Neural progenitor cell (in vitro differentiated cells): ENCODE measurements at regions not wholly inside any gene's neighbourhood (a gene's known extent, or its start where the extent isn't known, plus 50 kb on each side); places are given as distances from the start of the nearest gene placed in this dataset.
"Not testable (repeated sequence)": the region's sequence is repeated elsewhere in the genome, so short reads cannot be mapped to it uniquely, and the experiment has no call there.

Experiments used
- DNase-seq: peaks from one replicate; pipeline ENCODE4 v3.0.0-alpha.2; 2016; ENCODE audit warnings: low spot score
- H2AFZ ChIP-seq: fragments of 200-600 bp; sonication (generic); replicated peaks from 2 replicates; pipeline ENCODE4 v1.6.1; 2016; ENCODE audit warnings: antibody characterized with exemption
- H3F3A ChIP-seq: fragments of 200-600 bp; sonication (generic); 2 replicates; pipeline ENCODE4 v1.6.1; 2016; ENCODE audit warnings: antibody characterized with exemption, low read depth
- H3K27ac ChIP-seq: fragments of 200-600 bp; sonication (generic); 2 replicates; pipeline ENCODE4 v1.5.1; 2016; ENCODE audit warnings: mild to moderate bottlenecking
- H3K27me3 ChIP-seq: fragments of 200-600 bp; sonication (generic); 2 replicates; pipeline ENCODE4 v1.6.1; 2016; ENCODE audit warnings: mild to moderate bottlenecking, moderate library complexity
- H3K36me3 ChIP-seq: fragments of 200-600 bp; sonication (generic); 2 replicates; pipeline ENCODE4 v1.5.1; 2016
- H3K4me1 ChIP-seq: fragments of 200-600 bp; sonication (generic); 2 replicates; pipeline ENCODE4 v1.6.1; 2016; ENCODE audit warnings: mixed run types
- H3K4me2 ChIP-seq: fragments of 200-600 bp; sonication (generic); 2 replicates; pipeline ENCODE4 v1.6.1; 2016
- H3K4me3 ChIP-seq: fragments of 200-600 bp; sonication (generic); 2 replicates; pipeline ENCODE4 v1.5.1; 2016
- H3K79me2 ChIP-seq: fragments of 200-600 bp; sonication (generic); 2 replicates; pipeline ENCODE4 v1.6.1; 2016; ENCODE audit warnings: low read depth
- H3K9ac ChIP-seq: fragments of 200-600 bp; sonication (generic); 2 replicates; pipeline ENCODE4 v1.6.1; 2016
- H3K9me3 ChIP-seq: fragments of 200-600 bp; sonication (generic); 2 replicates; pipeline ENCODE4 v1.5.1; 2016; ENCODE audit warnings: low read depth
- H4K20me1 ChIP-seq: fragments of 200-600 bp; sonication (generic); 2 replicates; pipeline ENCODE4 v1.6.1; 2016; ENCODE audit warnings: low read depth
- H3K27ac Mint-ChIP-seq: 3 replicates; pipeline ENCODE4 v1.8.0; 2021; ENCODE audit warnings: mixed read lengths
- H3K27me3 Mint-ChIP-seq: 2 replicates; pipeline ENCODE4 v1.8.0; 2022; ENCODE audit warnings: low read depth, mild to moderate bottlenecking, inconsistent platforms, moderate library complexity, mixed read lengths; ENCODE audit not compliant: insufficient read depth
- H3K36me3 Mint-ChIP-seq: 3 replicates; pipeline ENCODE4 v1.8.0; 2021; ENCODE audit warnings: mixed read lengths
- H3K4me1 Mint-ChIP-seq: 3 replicates; pipeline ENCODE4 v1.8.0; 2021; ENCODE audit warnings: mixed read lengths
- H3K4me3 Mint-ChIP-seq: 3 replicates; pipeline ENCODE4 v1.8.0; 2021; ENCODE audit warnings: mild to moderate bottlenecking, moderate library complexity, mixed read lengths
- H3K9me3 Mint-ChIP-seq: 3 replicates; pipeline ENCODE4 v1.8.0; 2020; ENCODE audit warnings: mixed read lengths
- EZH2 ChIP-seq: fragments of 200-600 bp; sonication (generic); IDR thresholded peaks from 2 replicates; pipeline ENCODE4 v1.6.1; 2017; ENCODE audit warnings: antibody characterized with exemption, mild to moderate bottlenecking, moderate library complexity
- EZH2phosphoT487 ChIP-seq: fragments of 200-600 bp; sonication (generic); IDR thresholded peaks from 2 replicates; pipeline ENCODE4 v1.6.1; 2017; ENCODE audit warnings: antibody characterized with exemption
- TF ChIP-seq, protein P1 (sequence below): fragments of 200-600 bp; sonication (generic); IDR thresholded peaks from 2 replicates; pipeline ENCODE4 v1.5.1; 2017; ENCODE audit warnings: antibody characterized with exemption, mild to moderate bottlenecking

DNA sequence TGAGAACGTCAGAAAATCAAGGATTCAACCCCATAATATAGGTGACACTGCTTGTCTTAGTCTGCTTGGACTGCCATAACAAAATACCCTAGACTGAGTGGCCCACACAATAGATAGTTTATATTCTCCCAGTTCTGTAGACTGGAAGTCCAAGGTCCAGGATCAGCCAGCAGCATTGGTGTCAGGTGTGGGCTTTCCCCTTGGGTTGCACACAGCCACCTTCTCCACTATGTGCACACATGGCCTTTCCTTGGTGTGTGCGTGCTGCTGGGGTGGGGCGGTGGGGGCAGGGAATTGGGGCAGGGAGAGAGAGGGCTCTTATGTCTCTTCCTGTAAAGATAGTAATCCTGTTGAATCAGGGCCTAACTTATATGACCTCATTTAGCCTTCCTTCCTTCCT is 106.4 kb downstream of the SLC25A47 start:
- Histone ChIP-seq H3K27me3 (no peaks in the 10 kb centered on the region), H3K27ac (no peak overlapping the region), H3K4me3 (no peak overlapping the region), H3K4me1 (peaks cover 28% of the 10 kb centered on the region), H2AFZ (no peak overlapping the region), H4K20me1 (no peaks in the 10 kb centered on the region), H3K4me2 (no peak overlapping the region), H3K79me2 (no peaks in the 10 kb centered on the region), H3K9ac (no peak overlapping the region), H3K9me3 (no peaks in the 10 kb centered on the region), H3F3A (peaks cover 8% of the 10 kb centered on the region), H3K36me3 (no peaks in the 10 kb centered on the region)
- Mint-ChIP-seq H3K36me3 (no peaks in the 10 kb centered on the region), H3K4me3 (no peak overlapping the region), H3K9me3 (no peaks in the 10 kb centered on the region), H3K4me1 (peaks cover 26% of the 10 kb centered on the region), H3K27ac (no peak overlapping the region), H3K27me3 (peaks cover 3% of the 10 kb centered on the region)
- TF ChIP-seq EZH2phosphoT487 = no peak
- TF ChIP-seq, protein P1, sequence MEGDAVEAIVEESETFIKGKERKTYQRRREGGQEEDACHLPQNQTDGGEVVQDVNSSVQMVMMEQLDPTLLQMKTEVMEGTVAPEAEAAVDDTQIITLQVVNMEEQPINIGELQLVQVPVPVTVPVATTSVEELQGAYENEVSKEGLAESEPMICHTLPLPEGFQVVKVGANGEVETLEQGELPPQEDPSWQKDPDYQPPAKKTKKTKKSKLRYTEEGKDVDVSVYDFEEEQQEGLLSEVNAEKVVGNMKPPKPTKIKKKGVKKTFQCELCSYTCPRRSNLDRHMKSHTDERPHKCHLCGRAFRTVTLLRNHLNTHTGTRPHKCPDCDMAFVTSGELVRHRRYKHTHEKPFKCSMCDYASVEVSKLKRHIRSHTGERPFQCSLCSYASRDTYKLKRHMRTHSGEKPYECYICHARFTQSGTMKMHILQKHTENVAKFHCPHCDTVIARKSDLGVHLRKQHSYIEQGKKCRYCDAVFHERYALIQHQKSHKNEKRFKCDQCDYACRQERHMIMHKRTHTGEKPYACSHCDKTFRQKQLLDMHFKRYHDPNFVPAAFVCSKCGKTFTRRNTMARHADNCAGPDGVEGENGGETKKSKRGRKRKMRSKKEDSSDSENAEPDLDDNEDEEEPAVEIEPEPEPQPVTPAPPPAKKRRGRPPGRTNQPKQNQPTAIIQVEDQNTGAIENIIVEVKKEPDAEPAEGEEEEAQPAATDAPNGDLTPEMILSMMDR = no peak
- TF ChIP-seq EZH2 = no peak
- no peak for DNase-seq

DNA sequence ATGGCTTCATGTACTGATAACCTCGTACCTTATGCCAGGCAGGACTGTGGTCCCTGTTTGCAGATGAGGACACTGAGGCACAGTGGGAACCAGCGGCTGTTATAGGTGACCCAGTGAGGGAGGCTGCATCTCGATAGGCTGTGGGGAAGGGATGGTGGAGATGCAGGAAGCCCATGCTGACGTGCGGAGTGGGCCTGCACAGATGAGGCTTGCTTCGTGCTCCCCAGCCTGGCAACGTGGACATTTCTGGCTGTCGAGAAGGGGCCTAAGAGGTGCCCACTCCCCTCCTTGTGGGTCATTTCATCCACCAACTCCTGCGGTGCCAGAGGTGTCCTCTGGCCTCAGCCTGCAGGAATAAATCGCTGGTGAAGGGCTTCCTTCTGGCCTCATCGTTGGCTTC is 107.4 kb downstream of the SLC25A47 start:
- H3K4me1 ChIP-seq = peaks cover 24% of the 10 kb centered on the region
- no peak overlapping the region for H3K4me3 ChIP-seq
- H3K27ac ChIP-seq = no peak overlapping the region
- H3K9me3 ChIP-seq = no peaks in the 10 kb centered on the region
- Mint-ChIP-seq H3K27ac (no peak overlapping the region), H3K36me3 (no peaks in the 10 kb centered on the region), H3K27me3 (peaks cover under 1% of the 10 kb centered on the region), H3K4me3 (no peak overlapping the region), H3K4me1 (peaks cover 26% of the 10 kb centered on the region), H3K9me3 (no peaks in the 10 kb centered on the region)
- H3F3A ChIP-seq = peaks cover 8% of the 10 kb centered on the region
- TF ChIP-seq EZH2phosphoT487 (no peak), EZH2 (no peak)
- TF ChIP-seq, protein P1 = no peak
- no peak for DNase-seq
- H3K9ac ChIP-seq = no peak overlapping the region
- H4K20me1 ChIP-seq = no peaks in the 10 kb centered on the region
- H2AFZ ChIP-seq = no peak overlapping the region
- H3K27me3 ChIP-seq = no peaks in the 10 kb centered on the region
- no peaks in the 10 kb centered on the region for H3K79me2 ChIP-seq
- H3K36me3 ChIP-seq = no peaks in the 10 kb centered on the region
- no peak overlapping the region for H3K4me2 ChIP-seq

DNA sequence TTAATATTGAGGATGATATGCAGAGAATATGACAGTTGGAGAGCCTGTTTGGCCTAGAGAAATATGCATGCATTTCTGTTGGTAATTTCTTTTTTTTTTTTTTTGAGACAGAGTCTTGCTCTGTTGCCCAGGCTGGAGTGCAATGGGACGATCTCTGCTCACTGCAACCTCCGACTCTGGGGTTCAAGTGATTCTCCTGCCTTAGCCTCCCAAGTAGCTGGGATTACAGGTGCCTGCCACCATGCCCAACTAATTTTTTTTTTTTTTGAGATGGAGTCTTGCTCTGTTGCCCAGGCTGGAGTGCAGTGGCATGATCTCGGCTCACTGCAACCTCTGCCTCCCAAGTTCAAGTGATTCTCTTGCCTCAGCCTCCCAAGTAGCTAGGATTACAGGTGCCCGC is 108.3 kb downstream of the SLC25A47 start:
- H3K79me2 ChIP-seq, H3K4me3 Mint-ChIP-seq, H3K36me3 ChIP-seq, H3K9me3 Mint-ChIP-seq, H2AFZ ChIP-seq, DNase-seq, H3K27ac ChIP-seq, H3K9ac ChIP-seq, H3K27ac Mint-ChIP-seq, H4K20me1 ChIP-seq, H3K4me3 ChIP-seq, H3F3A ChIP-seq, H3K27me3 Mint-ChIP-seq, H3K4me2 ChIP-seq, H3K27me3 ChIP-seq, H3K9me3 ChIP-seq, H3K36me3 Mint-ChIP-seq: not testable (repeated sequence)
- peaks cover 26% of the 10 kb centered on the region for H3K4me1 Mint-ChIP-seq
- peaks cover 15% of the 10 kb centered on the region for H3K4me1 ChIP-seq

DNA sequence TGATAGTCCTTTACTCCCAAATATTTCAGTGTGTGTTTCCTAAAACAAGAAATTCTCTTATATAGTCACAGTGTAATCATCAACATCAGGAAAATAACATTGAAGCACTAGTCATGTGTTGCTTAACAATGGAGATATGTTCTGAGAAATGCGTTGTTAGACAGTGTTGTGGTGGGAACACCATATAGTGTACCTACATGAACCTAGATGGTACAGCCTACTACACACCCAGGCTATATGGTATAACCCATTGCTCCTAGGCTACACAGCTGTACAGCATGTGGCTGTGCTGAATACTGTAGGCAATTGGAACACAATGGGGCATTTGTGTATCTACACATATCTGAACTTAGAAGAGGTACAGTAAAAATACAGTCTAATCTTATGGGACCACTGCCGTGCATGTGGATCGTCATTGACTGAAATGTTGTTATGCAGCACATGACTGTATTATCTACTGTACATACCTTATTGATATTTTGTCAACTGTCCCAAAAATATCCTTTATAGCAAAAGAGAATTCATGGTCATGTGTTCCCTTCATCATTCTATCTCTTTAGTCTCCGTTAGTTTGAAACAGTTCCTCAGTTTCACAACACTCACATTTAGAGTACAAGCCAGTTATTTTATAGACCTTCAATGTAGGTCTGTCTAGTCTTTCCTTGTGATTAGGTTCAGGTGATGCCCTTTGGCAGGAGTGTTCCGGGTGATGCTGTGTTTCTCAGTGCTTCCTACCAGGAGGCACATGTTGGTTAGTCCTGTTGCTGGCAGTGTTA is 109.7 kb downstream of the SLC25A47 start:
- no peaks in the 10 kb centered on the region for H3K36me3 ChIP-seq
- no peak overlapping the region for H2AFZ ChIP-seq
- no peak overlapping the region for H3K4me2 ChIP-seq
- Mint-ChIP-seq H3K36me3 (no peaks in the 10 kb centered on the region), H3K4me3 (no peak overlapping the region), H3K27ac (no peak overlapping the region), H3K4me1 (peaks cover 29% of the 10 kb centered on the region), H3K9me3 (no peaks in the 10 kb centered on the region), H3K27me3 (peaks cover 2% of the 10 kb centered on the region)
- peaks cover 17% of the 10 kb centered on the region for H3K4me1 ChIP-seq
- no peak for DNase-seq
- H3K9me3 ChIP-seq = no peaks in the 10 kb centered on the region
- no peak overlapping the region for H3K27ac ChIP-seq
- H4K20me1 ChIP-seq = no peaks in the 10 kb centered on the region
- H3K9ac ChIP-seq = no peak overlapping the region
- H3F3A ChIP-seq = peaks cover 8% of the 10 kb centered on the region
- no peaks in the 10 kb centered on the region for H3K79me2 ChIP-seq
- H3K4me3 ChIP-seq = no peak overlapping the region
- no peaks in the 10 kb centered on the region for H3K27me3 ChIP-seq
- TF ChIP-seq, protein P1 = no peak
- TF ChIP-seq EZH2phosphoT487 = no peak
